ENCODE measurements at regions not wholly inside any gene's neighbourhood (a gene's known extent, or its start where the extent isn't known, plus 50 kb on each side); places are given as distances from the start of the nearest gene placed in this dataset.

GRCh38 chr3:24624938-24625681 lies 130.5 kb upstream of the THRB start:
- H3F3A ChIP-seq (ENCODE audit: insufficient read depth), result no peaks in the 10 kb centered on the region
- H3K27ac ChIP-seq, result no peak overlapping the region
- in situ Hi-C loops (cut with MboI), result no loop called here
- no peak overlapping the region for H3K4me3 ChIP-seq
- no peaks in the 10 kb centered on the region for H3K79me2 ChIP-seq (ENCODE audit: insufficient read depth)
- TF ChIP-seq EZH2phosphoT487 (IDR thresholded peaks at IDR 0.05; ENCODE audit: insufficient read depth, low read depth) (no peak), EZH2 (IDR thresholded peaks at IDR 0.05; ENCODE audit: insufficient read depth, poor library complexity, severe bottlenecking) (no peak)
- no peaks in the 10 kb centered on the region for H3K4me1 ChIP-seq (ENCODE audit: insufficient read depth)
- no peaks in the 10 kb centered on the region for H4K20me1 ChIP-seq (ENCODE audit: insufficient read depth)
- DNase-seq, result no peak
- H3K4me2 ChIP-seq (ENCODE audit: unreplicated experiment), result no peak overlapping the region
- WGBS, 2 experiments (ENCODE audit: low coverage in 1 of 2, low lambda C conversion rate in 2 of 2, missing lambda C conversion rate in 2 of 2), result 13 to 16% methylated on average over 2 of the region's 2 CpGs
- H2AFZ ChIP-seq, result no peak overlapping the region
- no peak overlapping the region for H3K9ac ChIP-seq
- H3K27me3 ChIP-seq (replicated peaks; ENCODE audit: insufficient read depth), result no peaks in the 10 kb centered on the region
- H3K9me3 ChIP-seq (ENCODE audit: low read depth), result no peaks in the 10 kb centered on the region
- no peaks in the 10 kb centered on the region for H3K36me3 ChIP-seq (ENCODE audit: low read depth)
- H3K9me2 ChIP-seq (ENCODE audit: insufficient read depth), result no peaks in the 10 kb centered on the region; the same call in 1 of the 2 replicates

DNA sequence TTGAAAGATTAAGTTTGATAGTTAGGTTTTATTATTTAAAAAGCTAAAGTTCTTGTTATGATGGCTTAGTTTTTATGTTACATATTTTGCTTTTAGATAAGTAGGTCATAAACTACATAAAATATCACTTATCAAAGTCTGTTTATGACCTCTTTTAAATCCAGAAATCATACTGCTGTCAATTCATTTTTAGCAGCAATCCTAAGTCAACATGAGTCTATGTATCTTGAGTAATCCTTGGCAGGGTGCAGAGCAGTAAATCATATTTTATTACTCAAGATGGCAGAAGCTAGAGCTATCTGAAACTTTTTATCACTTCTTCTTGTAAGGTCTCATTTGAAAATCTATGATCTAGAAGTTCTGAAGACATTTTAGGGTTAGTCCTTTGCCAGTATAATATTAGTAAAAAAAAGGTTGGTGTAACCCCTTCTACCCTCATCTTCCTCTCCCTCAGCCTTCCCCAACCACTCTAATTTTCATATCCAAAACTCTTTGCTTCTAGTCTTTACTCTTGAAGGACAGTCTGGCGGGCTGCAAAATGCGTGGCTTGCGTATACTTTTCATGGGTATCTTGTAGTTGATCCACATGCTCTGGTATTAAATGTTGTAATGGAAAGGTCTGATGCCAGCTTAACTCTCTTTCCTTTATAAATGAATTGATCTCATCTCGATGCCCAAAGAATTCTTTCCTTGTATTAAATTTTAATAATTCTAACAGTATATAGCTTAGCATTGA lies 134.0 kb upstream of the THRB start:
- Histone ChIP-seq H4K20me1 (ENCODE audit: insufficient read depth) (no peaks in the 10 kb centered on the region), H3K27me3 (replicated peaks; ENCODE audit: insufficient read depth) (no peaks in the 10 kb centered on the region), H3K9me3 (ENCODE audit: low read depth) (no peaks in the 10 kb centered on the region), H3K79me2 (ENCODE audit: insufficient read depth) (no peaks in the 10 kb centered on the region), H3K4me1 (ENCODE audit: insufficient read depth) (no peaks in the 10 kb centered on the region), H3F3A (ENCODE audit: insufficient read depth) (no peaks in the 10 kb centered on the region), H3K27ac (no peak overlapping the region), H2AFZ (no peak overlapping the region), H3K4me2 (ENCODE audit: unreplicated experiment) (no peak overlapping the region), H3K36me3 (ENCODE audit: low read depth) (no peaks in the 10 kb centered on the region), H3K9ac (no peak overlapping the region), H3K4me3 (no peak overlapping the region), H3K9me2 (ENCODE audit: insufficient read depth) (no peaks in the 10 kb centered on the region)
- TF ChIP-seq EZH2phosphoT487 (IDR thresholded peaks at IDR 0.05; ENCODE audit: insufficient read depth, low read depth), result no peak
- no peak for TF ChIP-seq EZH2 (IDR thresholded peaks at IDR 0.05; ENCODE audit: insufficient read depth, poor library complexity, severe bottlenecking)
- DNase-seq, result no peak
- in situ Hi-C loops (cut with MboI), result no loop called here
- 83 to 84% methylated on average over 4 of the region's 4 CpGs for WGBS, 2 experiments (ENCODE audit: low coverage in 1 of 2, low lambda C conversion rate in 2 of 2, missing lambda C conversion rate in 2 of 2)

DNA sequence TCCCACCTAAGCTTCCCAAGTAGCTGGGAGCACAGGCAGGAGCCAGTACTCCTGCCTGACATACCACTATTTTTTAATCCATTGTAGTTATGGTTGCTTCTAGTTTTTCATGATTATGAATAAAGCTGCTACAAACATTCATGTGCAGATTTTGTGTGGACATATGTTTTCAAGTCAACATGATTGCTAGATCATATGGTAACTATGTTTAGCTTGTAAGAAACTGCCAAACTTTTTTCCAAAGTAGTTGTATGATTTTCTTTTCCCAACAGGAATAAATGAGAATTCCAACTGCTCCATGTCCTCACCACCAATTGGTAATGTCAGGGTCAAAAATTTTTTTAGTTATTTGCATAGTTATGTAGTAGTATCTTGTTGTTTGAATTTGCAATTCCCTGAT lies 136.8 kb upstream of the THRB start:
- DNase-seq, result no peak
- TF ChIP-seq EZH2phosphoT487 (IDR thresholded peaks at IDR 0.05; ENCODE audit: insufficient read depth, low read depth), result no peak
- TF ChIP-seq EZH2 (IDR thresholded peaks at IDR 0.05; ENCODE audit: insufficient read depth, poor library complexity, severe bottlenecking), result no peak
- H3K79me2 ChIP-seq (ENCODE audit: insufficient read depth), result no peaks in the 10 kb centered on the region
- H3K9ac ChIP-seq, result no peak overlapping the region
- no peak overlapping the region for H3K4me2 ChIP-seq (ENCODE audit: unreplicated experiment)
- H3K9me2 ChIP-seq (ENCODE audit: insufficient read depth), result no peaks in the 10 kb centered on the region
- H3F3A ChIP-seq (ENCODE audit: insufficient read depth), result no peaks in the 10 kb centered on the region
- no peaks in the 10 kb centered on the region for H4K20me1 ChIP-seq (ENCODE audit: insufficient read depth)
- in situ Hi-C loops (cut with MboI), result no loop called here
- no peaks in the 10 kb centered on the region for H3K9me3 ChIP-seq (ENCODE audit: low read depth)
- no peaks in the 10 kb centered on the region for H3K36me3 ChIP-seq (ENCODE audit: low read depth)
- no peaks in the 10 kb centered on the region for H3K27me3 ChIP-seq (replicated peaks; ENCODE audit: insufficient read depth)
- no peaks in the 10 kb centered on the region for H3K4me1 ChIP-seq (ENCODE audit: insufficient read depth)
- H3K27ac ChIP-seq, result no peak overlapping the region
- H3K4me3 ChIP-seq, result no peak overlapping the region
- no peak overlapping the region for H2AFZ ChIP-seq

DNA sequence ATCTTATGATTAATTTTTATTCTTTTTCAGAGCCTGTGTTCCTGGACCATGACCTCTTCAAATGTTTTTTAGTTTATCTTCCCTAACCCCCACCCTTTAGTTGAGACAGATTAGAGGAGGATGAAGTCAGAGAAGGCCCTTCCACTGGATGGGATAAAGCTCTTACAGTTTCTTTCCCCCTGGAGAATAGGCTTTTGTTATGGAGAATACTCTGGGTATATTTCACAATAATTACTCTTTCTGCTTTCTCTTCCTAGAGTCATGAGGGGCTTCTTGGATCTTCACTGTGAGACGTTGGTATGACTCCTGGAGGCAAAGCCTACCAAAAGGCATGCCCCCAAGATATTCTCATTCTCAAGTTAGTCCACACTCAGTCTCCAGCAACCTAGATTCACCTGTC lies 144.4 kb upstream of the THRB start:
- in situ Hi-C loops (cut with MboI), result no loop called here
- TF ChIP-seq EZH2 (IDR thresholded peaks at IDR 0.05; ENCODE audit: insufficient read depth, poor library complexity, severe bottlenecking), result no peak
- TF ChIP-seq EZH2phosphoT487 (IDR thresholded peaks at IDR 0.05; ENCODE audit: insufficient read depth, low read depth), result no peak

More for the DNA sequence above, 144.4 kb upstream of the THRB start:
- Histone ChIP-seq H3K9me3 (ENCODE audit: low read depth) (no peaks in the 10 kb centered on the region), H3K4me3 (no peak overlapping the region), H2AFZ (no peak overlapping the region), H4K20me1 (ENCODE audit: insufficient read depth) (no peaks in the 10 kb centered on the region), H3K9me2 (ENCODE audit: insufficient read depth) (no peaks in the 10 kb centered on the region), H3K79me2 (ENCODE audit: insufficient read depth) (no peaks in the 10 kb centered on the region), H3F3A (ENCODE audit: insufficient read depth) (no peaks in the 10 kb centered on the region), H3K27me3 (replicated peaks; ENCODE audit: insufficient read depth) (no peaks in the 10 kb centered on the region), H3K4me2 (ENCODE audit: unreplicated experiment) (no peak overlapping the region), H3K36me3 (ENCODE audit: low read depth) (no peaks in the 10 kb centered on the region), H3K9ac (no peak overlapping the region), H3K27ac (no peak overlapping the region), H3K4me1 (ENCODE audit: insufficient read depth) (0 out of 2 replicates have a peak, but pooled peaks cover 6% of the 10 kb centered on the region)
- DNase-seq, result no peak
- 100% methylated on average over 1 of the region's 1 CpG for WGBS, 2 experiments (ENCODE audit: low coverage in 1 of 2, low lambda C conversion rate in 2 of 2, missing lambda C conversion rate in 2 of 2)

Data from GM23248 (cell line).